ENCODE measurements at regions not wholly inside any gene's neighbourhood (a gene's known extent, or its start where the extent isn't known, plus 50 kb on each side); places are given as distances from the start of the nearest gene placed in this dataset.

DNA sequence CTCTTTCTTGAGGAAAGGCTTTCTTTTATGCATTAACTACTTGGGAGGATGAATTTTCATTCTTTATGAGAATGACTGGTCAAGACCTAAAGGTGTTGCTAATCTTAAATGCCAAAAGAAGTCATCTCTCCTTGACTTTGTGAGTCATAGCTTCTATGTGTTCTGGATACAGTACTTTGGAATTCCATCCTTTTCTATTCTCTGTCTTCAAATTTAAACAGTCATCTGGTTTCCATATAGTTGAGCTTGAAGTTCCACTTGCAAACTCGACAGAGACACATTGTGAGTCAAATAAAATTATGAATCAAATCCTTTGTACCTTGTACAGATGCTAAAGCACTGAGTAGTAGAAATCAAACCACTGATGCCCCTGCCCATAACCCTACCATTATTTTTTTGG lies 271.9 kb upstream of the PMFBP1 start:
- DNase-seq = no peak
- no TSS peak for BruUV-seq (replicated peaks)
- Histone ChIP-seq H3K9me3 (ENCODE audit: low read length) (no peaks in the 10 kb centered on the region), H3K4me1 (ENCODE audit: insufficient read depth, low read length) (no peaks in the 10 kb centered on the region), H3K9me2 (replicated peaks; ENCODE audit: low read length) (no peaks in the 10 kb centered on the region), H3K27ac (ENCODE audit: low read length) (no peak overlapping the region), H2AFZ (ENCODE audit: low read length) (no peak overlapping the region), H3K79me2 (ENCODE audit: low read length) (no peaks in the 10 kb centered on the region), H3K9ac (ENCODE audit: low read length) (no peak overlapping the region), H3K4me2 (ENCODE audit: low read length) (no peak overlapping the region), H4K20me1 (ENCODE audit: low read length) (no peaks in the 10 kb centered on the region), H3K4me3 (ENCODE audit: low read length) (no peak overlapping the region), H3F3A (ENCODE audit: low read length, unreplicated experiment) (no peaks in the 10 kb centered on the region), H3K27me3 (ENCODE audit: low read length) (no peaks in the 10 kb centered on the region), H3K36me3 (ENCODE audit: low read depth, low read length) (no peaks in the 10 kb centered on the region)
- CTCF ChIA-PET = no interaction called here
- ATAC-seq = no peak; the same call in 1 of the 2 replicates
- intact Hi-C loops (cut with micrococcal nuclease) = no loop called here
- POLR2A ChIA-PET (ENCODE audit: unreplicated experiment) = no interaction called here
- no peak for TF ChIP-seq EZH2 (IDR thresholded peaks at IDR 0.05; ENCODE audit: low read length, unreplicated experiment)
- TF ChIP-seq EZH2phosphoT487 (IDR thresholded peaks at IDR 0.05; ENCODE audit: borderline replicate concordance, low read length) = no peak
- TF ChIP-seq CTCF (conservative IDR thresholded peaks at IDR 0.05; ENCODE audit: low read depth, low read length) = no peak

DNA sequence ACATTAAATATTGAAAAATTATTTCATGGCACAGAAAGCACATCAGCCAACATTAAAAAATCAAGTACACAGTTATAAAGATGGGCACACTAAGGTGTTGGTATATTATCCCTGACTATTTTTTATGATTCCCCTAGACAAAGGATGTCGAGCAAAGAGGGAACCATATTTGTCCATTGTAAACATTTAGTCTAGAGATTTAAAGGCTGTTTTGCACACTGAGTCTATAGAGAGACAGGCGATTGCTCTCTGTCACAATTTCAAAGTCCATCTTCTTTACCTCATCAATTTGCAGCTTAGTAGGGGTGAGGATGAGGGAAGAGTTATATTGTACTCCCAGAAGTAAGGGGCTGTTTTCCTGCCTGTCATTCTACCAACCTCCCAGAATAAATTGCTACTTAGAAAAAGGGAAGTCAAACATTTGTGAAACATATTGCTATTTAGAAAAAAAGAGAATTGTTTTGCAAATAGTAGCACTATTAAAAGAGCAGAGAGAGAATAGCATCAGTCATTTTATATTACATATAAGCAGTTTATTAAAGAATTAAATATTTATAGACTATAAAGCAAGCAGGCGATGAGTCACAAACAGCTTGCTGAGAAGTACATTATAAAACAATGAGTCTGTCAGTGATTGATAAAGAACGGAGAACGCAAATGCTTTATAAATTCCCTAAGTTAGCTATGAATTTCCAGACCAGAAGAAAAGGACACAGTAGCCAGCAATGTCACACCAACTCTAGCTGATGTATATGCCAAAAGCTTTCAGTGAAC lies 270.6 kb upstream of the PMFBP1 start:
- no TSS peak for BruUV-seq (replicated peaks)
- H3K9me3 ChIP-seq (ENCODE audit: low read length) = no peaks in the 10 kb centered on the region
- H3K27me3 ChIP-seq (ENCODE audit: low read length) = no peaks in the 10 kb centered on the region
- ChIA-PET CTCF (no interaction called here), POLR2A (ENCODE audit: unreplicated experiment) (interaction anchor here (0.7 kb wide), 1 partner anchor 17 kb away, joined by 5 read pairs; no protein-coding TSS in a partner anchor)
- TF ChIP-seq CTCF (conservative IDR thresholded peaks at IDR 0.05; ENCODE audit: low read depth, low read length) (no peak), EZH2 (IDR thresholded peaks at IDR 0.05; ENCODE audit: low read length, unreplicated experiment) (no peak), EZH2phosphoT487 (IDR thresholded peaks at IDR 0.05; ENCODE audit: borderline replicate concordance, low read length) (no peak)
- H2AFZ ChIP-seq (ENCODE audit: low read length) = no peak overlapping the region
- H3K4me3 ChIP-seq (ENCODE audit: low read length) = no peak overlapping the region
- H3K36me3 ChIP-seq (ENCODE audit: low read depth, low read length) = no peaks in the 10 kb centered on the region
- H3K27ac ChIP-seq (ENCODE audit: low read length) = no peak overlapping the region
- DNase-seq = no peak
- H3K9ac ChIP-seq (ENCODE audit: low read length) = no peak overlapping the region
- H3F3A ChIP-seq (ENCODE audit: low read length, unreplicated experiment) = no peaks in the 10 kb centered on the region
- H3K79me2 ChIP-seq (ENCODE audit: low read length) = no peaks in the 10 kb centered on the region
- intact Hi-C loops (cut with micrococcal nuclease) = no loop called here
- H3K9me2 ChIP-seq (replicated peaks; ENCODE audit: low read length) = no peaks in the 10 kb centered on the region
- no peaks in the 10 kb centered on the region for H4K20me1 ChIP-seq (ENCODE audit: low read length)
- peak; percentile 56 for ATAC-seq
- no peak overlapping the region for H3K4me2 ChIP-seq (ENCODE audit: low read length)
- no peaks in the 10 kb centered on the region for H3K4me1 ChIP-seq (ENCODE audit: insufficient read depth, low read length)

DNA sequence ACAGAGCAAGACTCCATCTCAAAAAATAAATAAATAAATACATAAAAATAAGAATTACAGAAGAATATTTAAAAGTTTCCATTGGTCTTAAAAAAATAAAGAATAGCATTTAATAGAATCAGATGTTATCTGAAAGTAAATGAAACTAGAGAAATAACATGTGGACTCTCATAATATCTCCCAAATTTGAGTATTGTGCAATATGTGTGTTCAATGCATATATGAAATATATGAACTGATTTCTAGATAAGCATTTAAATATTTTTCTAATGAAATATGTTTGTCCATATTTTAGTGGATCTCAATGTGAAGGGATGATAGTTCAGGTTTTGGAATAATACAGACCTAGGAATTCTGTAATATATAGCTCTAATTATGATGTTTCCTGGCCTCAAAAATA lies 265.9 kb upstream of the PMFBP1 start:
- no peak for DNase-seq
- TF ChIP-seq EZH2phosphoT487 (IDR thresholded peaks at IDR 0.05; ENCODE audit: borderline replicate concordance, low read length) (no peak), CTCF (conservative IDR thresholded peaks at IDR 0.05; ENCODE audit: low read depth, low read length) (no peak), EZH2 (IDR thresholded peaks at IDR 0.05; ENCODE audit: low read length, unreplicated experiment) (no peak)
- BruUV-seq (replicated peaks) = no TSS peak
- ATAC-seq = no peak
- Histone ChIP-seq H3K36me3 (ENCODE audit: low read depth, low read length) (no peaks in the 10 kb centered on the region), H3K27me3 (ENCODE audit: low read length) (no peaks in the 10 kb centered on the region), H3F3A (ENCODE audit: low read length, unreplicated experiment) (no peaks in the 10 kb centered on the region), H3K9me3 (ENCODE audit: low read length) (peaks cover 8% of the 10 kb centered on the region; the same call in 1 of the 2 replicates), H3K4me2 (ENCODE audit: low read length) (no peak overlapping the region), H4K20me1 (ENCODE audit: low read length) (no peaks in the 10 kb centered on the region), H3K4me1 (ENCODE audit: insufficient read depth, low read length) (no peaks in the 10 kb centered on the region), H2AFZ (ENCODE audit: low read length) (no peak overlapping the region), H3K79me2 (ENCODE audit: low read length) (no peaks in the 10 kb centered on the region), H3K27ac (ENCODE audit: low read length) (no peak overlapping the region), H3K4me3 (ENCODE audit: low read length) (no peak overlapping the region), H3K9ac (ENCODE audit: low read length) (no peak overlapping the region), H3K9me2 (replicated peaks; ENCODE audit: low read length) (no peaks in the 10 kb centered on the region)
- ChIA-PET CTCF (no interaction called here), POLR2A (ENCODE audit: unreplicated experiment) (no interaction called here)
- intact Hi-C loops (cut with micrococcal nuclease) = no loop called here
